Testis (tissue), 2 donors: ENCODE measurements at regions not wholly inside any gene's neighbourhood (a gene's known extent, or its start where the extent isn't known, plus 50 kb on each side); places are given as distances from the start of the nearest gene placed in this dataset.

Source experiments
- DNase-seq: peaks from one replicate; pipeline ENCODE4 v3.0.0-alpha.2; 2019
- H3K27ac ChIP-seq, 2 donors: fragments of 200-600 bp; sonication (generic); one replicate each; pipeline ENCODE4 v1.5.1; 2019
- H3K27me3 ChIP-seq: fragments of 200-600 bp; sonication (generic); one replicate; pipeline ENCODE4 v1.5.1; 2019
- H3K36me3 ChIP-seq: fragments of 200-600 bp; sonication (generic); one replicate; pipeline ENCODE4 v1.5.1; 2017; ENCODE audit warnings: low read depth; ENCODE audit errors: missing control alignments
- H3K4me1 ChIP-seq: fragments of 200-600 bp; sonication (generic); one replicate; pipeline ENCODE4 v1.5.1; 2019
- H3K4me3 ChIP-seq, 2 donors: fragments of 200-600 bp; sonication (generic); one replicate each; pipeline ENCODE4 v1.5.1; 2017 to 2019
- H3K9me3 ChIP-seq: fragments of 200-600 bp; sonication (generic); one replicate; pipeline ENCODE4 v1.5.1; 2017
- POLR2A ChIP-seq: fragments of 450-650 bp; IDR thresholded peaks from one replicate; pipeline ENCODE4 v1.6.1; 2017; ENCODE audit warnings: antibody characterized with exemption, mild to moderate bottlenecking, moderate library complexity
- WGBS, 2 donors: methylation state at CpG; one replicate each; pipeline ENCODE4 v1.1.5; 2018; 5-methylcytosine and 5-hydroxymethylcytosine counted together
- intact Hi-C: fragments of 100-400 bp; cut with DNase I; formaldehyde crosslinking; loops from one replicate; pipeline ENCODE4 v1.15.1; 2023; ENCODE audit warnings: low total_unique reads
- TF ChIP-seq, protein P1 (sequence below), 3 experiments: fragments of 450-650 bp in 2 of 3; fragments of 200-600 bp in 1 of 3; sonication (generic) in 1 of 3; IDR thresholded peaks; one replicate each; pipeline ENCODE4 v1.5.1; 2016 to 2019; ENCODE audit warnings: antibody characterized with exemption in 3 of 3, mild to moderate bottlenecking in 2 of 3, moderate library complexity in 1 of 3

DNA sequence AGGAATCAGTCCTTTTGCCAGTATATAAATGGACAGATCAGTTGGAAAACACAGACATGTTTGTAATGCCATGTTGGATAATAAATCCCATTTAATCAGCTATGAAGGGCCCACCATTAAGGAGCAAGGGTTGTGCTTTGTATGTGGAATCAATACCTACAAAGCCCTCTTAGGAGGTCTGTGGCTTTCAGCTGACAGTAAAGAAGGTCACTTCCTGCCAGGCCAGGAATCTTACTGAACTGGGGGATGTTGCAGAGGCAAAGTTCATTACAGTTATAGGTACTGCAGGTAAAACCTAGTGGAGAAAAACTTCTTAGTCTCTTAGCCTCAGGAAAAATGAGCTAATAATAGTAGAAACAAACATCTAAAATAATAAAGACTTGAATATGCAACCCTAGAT lies 129.5 kb downstream of the FAM76B start:
- DNase-seq, result no peak
- H3K27ac ChIP-seq, result no peak overlapping the region
- no peaks in the 10 kb centered on the region for H3K27me3 ChIP-seq
- no peaks in the 10 kb centered on the region for H3K36me3 ChIP-seq
- no peaks in the 10 kb centered on the region for H3K4me1 ChIP-seq
- no peak overlapping the region for H3K4me3 ChIP-seq
- H3K9me3 ChIP-seq, result no peaks in the 10 kb centered on the region
- TF ChIP-seq POLR2A, result no peak
- TF ChIP-seq, protein P1, sequence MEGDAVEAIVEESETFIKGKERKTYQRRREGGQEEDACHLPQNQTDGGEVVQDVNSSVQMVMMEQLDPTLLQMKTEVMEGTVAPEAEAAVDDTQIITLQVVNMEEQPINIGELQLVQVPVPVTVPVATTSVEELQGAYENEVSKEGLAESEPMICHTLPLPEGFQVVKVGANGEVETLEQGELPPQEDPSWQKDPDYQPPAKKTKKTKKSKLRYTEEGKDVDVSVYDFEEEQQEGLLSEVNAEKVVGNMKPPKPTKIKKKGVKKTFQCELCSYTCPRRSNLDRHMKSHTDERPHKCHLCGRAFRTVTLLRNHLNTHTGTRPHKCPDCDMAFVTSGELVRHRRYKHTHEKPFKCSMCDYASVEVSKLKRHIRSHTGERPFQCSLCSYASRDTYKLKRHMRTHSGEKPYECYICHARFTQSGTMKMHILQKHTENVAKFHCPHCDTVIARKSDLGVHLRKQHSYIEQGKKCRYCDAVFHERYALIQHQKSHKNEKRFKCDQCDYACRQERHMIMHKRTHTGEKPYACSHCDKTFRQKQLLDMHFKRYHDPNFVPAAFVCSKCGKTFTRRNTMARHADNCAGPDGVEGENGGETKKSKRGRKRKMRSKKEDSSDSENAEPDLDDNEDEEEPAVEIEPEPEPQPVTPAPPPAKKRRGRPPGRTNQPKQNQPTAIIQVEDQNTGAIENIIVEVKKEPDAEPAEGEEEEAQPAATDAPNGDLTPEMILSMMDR (IDR thresholded peaks at IDR 0.05), result no peak
- intact Hi-C loops, result no loop called here

DNA sequence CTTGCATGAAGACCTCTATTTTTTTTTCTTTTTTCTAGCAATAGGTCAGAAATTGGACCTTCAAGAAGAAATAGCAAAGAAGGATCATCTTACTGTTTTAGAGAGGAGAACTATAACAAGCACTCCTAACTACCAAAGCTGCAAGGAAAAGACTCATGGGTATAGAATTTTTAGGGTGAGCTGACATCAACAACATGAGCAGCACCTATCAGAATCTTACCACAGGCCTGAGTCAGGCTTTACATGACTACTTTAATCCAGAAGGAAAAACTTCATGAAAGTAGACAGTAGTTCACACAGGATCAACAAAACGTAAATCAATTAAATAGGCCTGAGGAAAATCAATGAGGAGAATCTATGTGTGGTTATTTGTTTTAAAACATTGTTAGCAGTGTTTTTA lies 130.5 kb downstream of the FAM76B start:
- no peaks in the 10 kb centered on the region for H3K27me3 ChIP-seq
- WGBS, 2 donors, result 78 to 94% methylated on average over 1 of the region's 1 CpG
- DNase-seq, result no peak
- H3K9me3 ChIP-seq, result no peaks in the 10 kb centered on the region
- H3K4me3 ChIP-seq, result no peak overlapping the region
- TF ChIP-seq POLR2A, result no peak
- TF ChIP-seq, protein P1 (IDR thresholded peaks at IDR 0.05), result no peak
- no peaks in the 10 kb centered on the region for H3K36me3 ChIP-seq
- intact Hi-C loops, result no loop called here
- H3K27ac ChIP-seq, result no peak overlapping the region
- no peaks in the 10 kb centered on the region for H3K4me1 ChIP-seq

DNA sequence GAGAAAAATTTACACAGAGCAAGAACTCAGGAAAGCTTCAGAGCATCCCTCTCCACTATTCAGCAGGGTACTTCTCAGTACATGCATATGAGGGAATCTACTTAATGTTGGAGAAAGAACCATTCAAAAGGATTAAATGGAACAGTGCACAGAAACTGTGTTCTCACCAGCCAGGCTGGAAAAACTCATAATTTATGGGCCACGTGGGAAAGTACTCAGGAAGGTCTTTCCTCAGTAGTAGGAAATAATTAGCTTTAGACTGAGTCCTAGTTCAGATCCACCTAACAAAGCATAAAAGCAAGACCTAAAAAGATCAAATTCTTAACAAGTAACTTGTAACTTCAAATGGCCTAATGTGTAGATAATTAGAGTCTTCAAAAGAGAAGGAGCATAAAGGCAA lies 134.0 kb downstream of the FAM76B start:
- intact Hi-C loops, result no loop called here
- Histone ChIP-seq H3K27me3 (no peaks in the 10 kb centered on the region), H3K9me3 (no peaks in the 10 kb centered on the region), H3K4me3 (no peak overlapping the region), H3K36me3 (no peaks in the 10 kb centered on the region), H3K4me1 (no peaks in the 10 kb centered on the region), H3K27ac (no peak overlapping the region)
- no peak for DNase-seq
- TF ChIP-seq, protein P1 (IDR thresholded peaks at IDR 0.05), result no peak
- TF ChIP-seq POLR2A, result no peak
- 31 to 42% methylated on average over 1 of the region's 1 CpG for WGBS, 2 donors

DNA sequence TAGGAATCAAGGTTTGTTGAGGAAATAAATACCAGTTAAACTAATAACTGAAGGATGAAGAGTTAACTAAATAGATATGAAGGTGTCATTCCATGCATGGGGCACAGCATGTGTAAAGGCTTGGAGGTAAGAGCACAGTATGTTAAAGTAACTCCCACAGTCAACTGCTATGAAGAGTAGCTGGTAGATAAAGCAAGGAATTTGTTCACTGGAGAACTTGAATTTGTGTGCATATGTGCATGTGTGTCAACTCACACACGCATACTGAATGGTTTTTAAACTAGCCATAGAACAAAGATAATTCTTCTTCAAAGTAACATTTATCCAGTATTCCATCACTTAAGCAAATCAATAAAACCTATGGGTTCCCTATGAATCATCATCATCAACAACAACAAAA lies 135.9 kb downstream of the FAM76B start:
- Histone ChIP-seq H3K9me3 (no peaks in the 10 kb centered on the region), H3K4me3 (no peak overlapping the region), H3K4me1 (no peaks in the 10 kb centered on the region), H3K27me3 (no peaks in the 10 kb centered on the region), H3K36me3 (no peaks in the 10 kb centered on the region), H3K27ac (no peak overlapping the region)
- no peak for DNase-seq
- TF ChIP-seq, protein P1 (IDR thresholded peaks at IDR 0.05), result no peak
- no peak for TF ChIP-seq POLR2A
- intact Hi-C loops, result no loop called here
- WGBS, 2 donors, result 78 to 89% methylated on average over 1 of the region's 1 CpG

DNA sequence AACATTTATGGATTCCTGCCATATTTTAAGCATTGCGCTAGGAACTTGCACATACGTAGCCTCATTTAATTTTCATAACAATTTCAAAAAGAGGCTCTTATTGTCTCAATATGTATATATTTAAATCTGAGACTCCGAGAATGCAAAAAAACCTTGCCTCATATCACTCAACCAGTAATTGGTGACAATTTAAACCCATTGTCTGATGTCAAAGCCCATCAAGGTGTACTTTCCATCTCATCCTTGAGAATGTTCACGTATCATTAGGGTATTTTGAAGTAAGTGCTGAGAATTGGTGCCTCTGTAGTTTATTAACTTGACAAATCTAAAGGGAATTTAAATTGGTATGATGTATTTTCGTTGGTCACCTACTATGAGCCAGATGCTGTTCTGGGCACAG lies 136.5 kb downstream of the FAM76B start:
- H3K4me1 ChIP-seq, result peaks cover 3% of the 10 kb centered on the region
- 94 to 95% methylated on average over 5 of the region's 5 CpGs for WGBS, 2 donors
- H3K27me3 ChIP-seq, result no peaks in the 10 kb centered on the region
- no peak for DNase-seq
- intact Hi-C loops, result no loop called here
- no peak overlapping the region for H3K27ac ChIP-seq
- TF ChIP-seq POLR2A, result no peak
- TF ChIP-seq, protein P1 (IDR thresholded peaks at IDR 0.05), result no peak
- H3K4me3 ChIP-seq, result no peak overlapping the region
- H3K36me3 ChIP-seq, result no peaks in the 10 kb centered on the region
- H3K9me3 ChIP-seq, result no peaks in the 10 kb centered on the region
